Common myeloid progenitor, CD34-positive (primary cell): ENCODE measurements at regions not wholly inside any gene's neighbourhood (a gene's known extent, or its start where the extent isn't known, plus 50 kb on each side); places are given as distances from the start of the nearest gene placed in this dataset.

Experiments
- CTCF ChIA-PET: fragments of 350-600 bp; sonication (Branson Sonifier 250); formaldehyde crosslinking; loops from one replicate; lab custom pipeline; 2021; ENCODE audit warnings: antibody characterized with exemption; lab: Charles Lee
- POLR2A ChIA-PET: fragments of 350-600 bp; sonication (Branson Sonifier 250); formaldehyde crosslinking; loops from one replicate; lab custom pipeline; 2021; ENCODE audit warnings: antibody characterized with exemption; lab: Charles Lee
- DNase-seq, 3 donors: peaks; one replicate each; pipeline versions ENCODE4 v3.0.0 to v3.0.0-alpha.2; 2013
- H3K27ac ChIP-seq, 2 experiments: 1 replicate in 1 of 2; 2 replicates in 1 of 2; pipeline ENCODE4 v1.7.0; 2013; ENCODE audit warnings: inconsistent platforms in 2 of 2, low read length in 2 of 2, mild to moderate bottlenecking in 2 of 2, low read depth in 1 of 2, moderate library complexity in 1 of 2; ENCODE audit not compliant: severe bottlenecking in 2 of 2, insufficient read depth in 1 of 2, poor library complexity in 1 of 2
- H3K27me3 ChIP-seq, 5 experiments: replicated peaks in 2 of 5; 1 replicate in 3 of 5; 2 replicates in 2 of 5; pipeline versions ENCODE4 v1.6.1 to v1.7.0; 2013; ENCODE audit warnings: low read length in 4 of 5, mild to moderate bottlenecking in 2 of 5, moderate library complexity in 2 of 5, inconsistent platforms in 1 of 5; ENCODE audit not compliant: insufficient read depth in 5 of 5, control insufficient read depth in 4 of 5
- H3K36me3 ChIP-seq, 4 experiments: 1 replicate in 2 of 4; 2 replicates in 2 of 4; pipeline versions ENCODE4 v1.6.1 to v1.7.0; 2013; ENCODE audit warnings: low read length in 3 of 4, control low read depth in 1 of 4, mild to moderate bottlenecking in 1 of 4; ENCODE audit not compliant: control insufficient read depth in 4 of 4, insufficient read depth in 4 of 4
- H3K4me1 ChIP-seq, 4 experiments: 1 replicate in 3 of 4; 2 replicates in 1 of 4; pipeline versions ENCODE4 v1.6.1 to v1.7.1; 2013; ENCODE audit warnings: low read length in 3 of 4, mild to moderate bottlenecking in 3 of 4, control low read depth in 1 of 4, inconsistent platforms in 1 of 4, moderate library complexity in 1 of 4; ENCODE audit not compliant: control insufficient read depth in 4 of 4, insufficient read depth in 4 of 4; ENCODE audit errors: control extremely low read depth in 1 of 4
- H3K4me3 ChIP-seq, 7 experiments: 1 replicate in 4 of 7; 2 replicates in 3 of 7; pipeline versions ENCODE4 v1.5.1 to v1.7.0; 2013; ENCODE audit warnings: mild to moderate bottlenecking in 7 of 7, low read length in 6 of 7, moderate library complexity in 6 of 7, inconsistent platforms in 2 of 7, low read depth in 2 of 7, control low read depth in 1 of 7; ENCODE audit not compliant: insufficient read depth in 4 of 7, control insufficient read depth in 1 of 7; ENCODE audit errors: extremely low read depth in 1 of 7
- H3K9me3 ChIP-seq, 5 experiments: 1 replicate in 4 of 5; 2 replicates in 1 of 5; pipeline versions ENCODE4 v1.6.1 to v1.7.1; 2013; ENCODE audit warnings: low read length in 4 of 5, mild to moderate bottlenecking in 2 of 5, inconsistent platforms in 1 of 5, low read depth in 1 of 5, moderate library complexity in 1 of 5; ENCODE audit not compliant: control insufficient read depth in 4 of 5, insufficient read depth in 2 of 5; ENCODE audit errors: control extremely low read depth in 1 of 5
- WGBS: methylation state at CpG from one replicate; pipeline ENCODE4 v1.1.5; 2013; ENCODE audit not compliant: insufficient coverage; 5-methylcytosine and 5-hydroxymethylcytosine counted together

DNA sequence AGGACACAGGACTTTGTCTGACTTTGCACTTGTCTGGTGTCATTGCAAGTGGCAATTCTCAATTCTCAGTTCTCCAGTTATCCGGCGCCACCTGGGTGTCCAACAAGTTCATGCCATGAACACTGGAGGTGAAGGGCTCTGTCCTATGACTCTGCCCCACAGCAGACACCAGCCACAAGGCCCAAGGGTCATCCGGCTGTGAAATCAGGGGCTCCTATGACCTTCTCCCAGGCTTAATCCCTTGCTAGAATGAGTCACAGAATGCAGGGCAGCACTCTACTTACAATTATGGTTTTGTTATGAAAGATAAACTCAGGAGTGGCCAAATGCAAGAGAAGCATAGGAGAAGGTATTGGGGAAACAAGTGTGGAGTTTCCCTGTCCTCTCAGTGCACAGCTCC lies 392.0 kb downstream of the GADD45G start:
- no peak for DNase-seq
- WGBS: 100% methylated on average over 3 of the region's 3 CpGs
- H3K27ac ChIP-seq: no peak overlapping the region
- H3K36me3 ChIP-seq: no peaks in the 10 kb centered on the region
- H3K9me3 ChIP-seq: no peaks in the 10 kb centered on the region
- peaks cover 24 to 50% (median 41%) of the 10 kb centered on the region in 4 experiments for H3K4me1 ChIP-seq
- CTCF ChIA-PET: no interaction called here
- POLR2A ChIA-PET: no interaction called here
- no peaks in the 10 kb centered on the region for H3K27me3 ChIP-seq
- no peak overlapping the region for H3K4me3 ChIP-seq

DNA sequence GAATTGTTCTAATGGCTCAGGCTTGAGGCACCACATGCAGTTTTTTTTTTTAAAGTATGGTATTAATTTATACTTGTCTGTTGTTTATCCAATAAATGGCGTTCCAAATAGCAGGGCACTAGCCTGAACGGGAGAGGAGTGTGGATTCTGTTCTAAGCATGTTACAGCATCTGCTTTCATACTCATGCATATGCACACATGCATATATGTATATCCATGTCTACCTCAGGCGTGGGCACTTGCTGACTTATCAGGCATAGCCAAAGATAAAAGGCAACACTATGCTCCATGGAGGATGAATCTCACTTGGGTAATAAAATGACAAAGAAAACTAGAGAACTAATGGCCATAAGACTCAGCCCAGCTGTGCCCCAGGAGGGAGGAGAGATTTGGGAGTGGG lies 393.8 kb downstream of the GADD45G start:
- Histone ChIP-seq H3K9me3 (no peaks in the 10 kb centered on the region), H3K4me1 (peaks cover 26 to 59% (median 47%) of the 10 kb centered on the region in 4 experiments), H3K4me3 (no peak overlapping the region), H3K27me3 (no peaks in the 10 kb centered on the region), H3K27ac (no peak overlapping the region), H3K36me3 (no peaks in the 10 kb centered on the region)
- CTCF ChIA-PET: interaction anchor here (1.1 to 2.7 kb wide), 3 partner anchors 10 to 397 kb away, joined by 3 to 14 read pairs (median 5); no protein-coding TSS in a partner anchor
- POLR2A ChIA-PET: no interaction called here
- DNase-seq: no peak
- WGBS: 100% methylated on average over 3 of the region's 3 CpGs

DNA sequence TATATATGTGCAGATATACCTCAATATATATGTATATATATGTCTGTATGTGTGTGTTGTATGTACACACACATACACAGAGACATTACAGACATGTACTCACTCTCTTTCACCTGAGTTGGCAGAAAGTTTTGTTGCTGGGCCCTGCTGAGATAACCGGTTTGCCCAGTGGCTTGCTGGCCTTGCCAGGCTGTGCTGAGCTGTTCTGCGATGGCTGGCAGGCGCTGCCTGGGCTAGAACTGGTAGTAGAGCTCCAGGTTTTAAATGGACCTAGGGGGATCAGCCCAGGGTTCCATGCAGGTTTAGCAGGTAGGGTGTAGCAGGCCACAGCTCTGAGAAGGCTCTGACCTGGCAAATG lies 394.3 kb downstream of the GADD45G start:
- Histone ChIP-seq H3K4me3 (peak overlapping the region in 3 of 7 experiments; percentile 14 to 76 (median 61)), H3K36me3 (no peaks in the 10 kb centered on the region), H3K9me3 (no peaks in the 10 kb centered on the region), H3K27me3 (no peaks in the 10 kb centered on the region), H3K27ac (peak overlapping the region in 1 of 2 experiments; percentile 70), H3K4me1 (peaks cover 22 to 54% (median 42%) of the 10 kb centered on the region in 4 experiments)
- 100% methylated on average over 3 of the region's 3 CpGs for WGBS
- no peak for DNase-seq
- ChIA-PET POLR2A (no interaction called here), CTCF (interaction anchor here (1.1 to 2.7 kb wide), 3 partner anchors 10 to 398 kb away, joined by 3 to 14 read pairs (median 5); no protein-coding TSS in a partner anchor)

DNA sequence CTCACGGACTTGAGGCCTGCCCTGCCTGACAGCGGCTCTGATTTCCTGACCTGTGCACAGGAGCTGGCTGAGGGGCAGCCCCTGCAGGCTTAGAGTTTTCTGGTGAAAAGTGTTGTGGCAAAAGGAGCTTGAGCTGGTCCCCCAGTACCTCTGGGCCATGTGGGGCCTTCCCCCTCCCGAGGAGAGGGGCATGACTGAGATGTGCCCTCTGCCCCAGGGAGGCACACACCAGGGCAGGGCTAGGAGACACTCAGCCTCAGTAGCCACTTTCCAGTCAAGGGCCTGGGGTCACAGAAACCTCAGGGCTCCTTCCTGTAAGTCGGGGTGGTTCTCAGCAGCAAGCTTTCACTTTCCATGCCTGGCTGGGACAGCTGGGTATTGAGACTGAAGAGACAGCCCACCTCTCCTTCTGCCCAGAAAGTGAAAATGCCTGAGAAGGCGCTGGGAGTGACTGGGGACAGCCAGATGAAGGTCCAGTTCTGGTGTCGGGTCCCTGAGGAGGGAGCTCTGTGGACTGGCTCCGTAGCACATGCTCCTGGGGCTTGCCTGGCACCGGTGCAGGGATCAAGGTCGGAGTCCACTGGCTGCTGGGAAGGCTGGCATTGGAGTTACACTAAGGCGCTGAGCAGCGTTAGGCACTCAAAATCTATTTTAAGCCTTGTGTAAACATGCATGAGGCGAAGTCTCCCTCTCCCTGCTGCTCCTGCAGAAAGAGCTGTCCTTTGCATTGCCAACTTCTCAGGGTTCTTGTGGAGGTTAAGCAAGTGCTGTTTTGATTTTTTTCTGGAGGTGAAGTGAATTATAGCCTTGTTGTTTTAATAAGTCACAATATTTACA lies 394.9 kb downstream of the GADD45G start:
- peak overlapping the region; percentile 27 to 70 for H3K27ac ChIP-seq
- H3K4me1 ChIP-seq: peaks cover 16 to 48% (median 36%) of the 10 kb centered on the region in 4 experiments
- H3K9me3 ChIP-seq: no peaks in the 10 kb centered on the region
- POLR2A ChIA-PET: no interaction called here
- no peaks in the 10 kb centered on the region for H3K27me3 ChIP-seq
- DNase-seq: peak; percentile 46 to 83 (median 78)
- peak overlapping the region in 6 of 7 experiments; percentile 34 to 76 (median 48) for H3K4me3 ChIP-seq
- 13% methylated on average over 11 of the region's 12 CpGs for WGBS
- CTCF ChIA-PET: interaction anchor here (1.1 to 2.7 kb wide), 3 partner anchors 9 to 399 kb away, joined by 3 to 14 read pairs (median 5); no protein-coding TSS in a partner anchor
- H3K36me3 ChIP-seq: no peaks in the 10 kb centered on the region

- ChIA-PET CTCF (interaction anchor here (0.6 kb wide), 1 partner anchor 99 kb away, joined by 3 read pairs; no protein-coding TSS in a partner anchor), POLR2A (interaction anchor here (0.6 kb wide), 1 partner anchor 626 kb away, joined by 4 read pairs; no protein-coding TSS in a partner anchor)
- H3K27me3 ChIP-seq: no peaks in the 10 kb centered on the region
- H3K27ac ChIP-seq: no peak overlapping the region
- 32% methylated on average over 3 of the region's 7 CpGs for WGBS
- peaks cover 0 to 8% (median 4%) of the 10 kb centered on the region in 5 experiments for H3K9me3 ChIP-seq
- H3K4me3 ChIP-seq: peak overlapping the region in 1 of 7 experiments; percentile 22
- peak in 1 of 3 donors; percentile 15 for DNase-seq
- peaks cover 15 to 42% (median 35%) of the 10 kb centered on the region in 4 experiments for H3K4me1 ChIP-seq
- no peaks in the 10 kb centered on the region for H3K36me3 ChIP-seq
Measured at GRCh38 chr9:90000925-90001324, 396.1 kb downstream of the GADD45G start.

DNA sequence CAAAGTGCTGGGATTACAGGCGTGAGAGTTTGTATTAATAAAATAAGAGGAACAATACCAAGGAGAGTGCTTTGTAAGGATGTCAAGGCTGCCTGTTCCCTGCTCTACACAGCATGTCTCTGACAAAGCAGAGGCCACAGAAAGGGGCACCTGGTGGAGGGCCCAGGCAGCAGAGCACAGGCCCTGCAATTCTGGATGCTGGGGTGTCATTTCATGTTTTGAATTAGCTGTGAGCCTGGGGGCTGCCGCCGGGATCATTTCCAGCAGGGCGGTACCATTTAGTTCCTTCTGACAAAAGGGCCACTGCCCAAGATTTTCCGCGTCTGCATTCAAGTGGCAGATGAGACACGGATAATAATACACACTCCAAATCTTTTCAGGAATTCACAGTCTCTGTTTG lies 396.9 kb downstream of the GADD45G start:
- Histone ChIP-seq H3K27ac (no peak overlapping the region), H3K4me1 (peaks cover 15 to 43% (median 35%) of the 10 kb centered on the region in 4 experiments), H3K27me3 (no peaks in the 10 kb centered on the region), H3K4me3 (no peak overlapping the region), H3K36me3 (no peaks in the 10 kb centered on the region), H3K9me3 (peaks cover 0 to 8% (median 4%) of the 10 kb centered on the region in 5 experiments)
- 97% methylated on average over 4 of the region's 7 CpGs for WGBS
- DNase-seq: peak in 1 of 3 donors; percentile 29
- ChIA-PET POLR2A (no interaction called here), CTCF (no interaction called here)
